ENCODE measurements at regions not wholly inside any gene's neighbourhood (a gene's known extent, or its start where the extent isn't known, plus 50 kb on each side); places are given as distances from the start of the nearest gene placed in this dataset.
A peak's percentile ranks its signal among the peaks of the same experiment; 100 is the strongest.

DNA sequence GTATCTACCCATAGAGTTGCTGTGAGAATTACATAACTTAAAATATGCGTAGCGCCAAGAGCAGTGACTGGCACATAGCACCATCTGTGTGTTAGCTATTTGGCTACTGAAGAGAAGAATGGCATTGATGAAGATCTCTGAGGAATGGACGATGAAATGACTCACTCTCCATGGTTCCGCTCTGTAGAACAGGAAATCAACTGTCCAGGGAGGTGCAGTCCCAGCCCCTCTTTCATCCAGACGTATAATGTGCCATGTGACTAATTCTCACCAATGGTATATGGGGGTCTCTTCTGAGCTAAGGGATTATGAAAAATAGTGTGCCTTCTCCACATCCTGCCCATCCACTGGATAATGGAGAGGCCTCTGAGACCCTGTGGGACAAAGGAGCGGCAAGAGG, 254.8 kb downstream of the CYP26B1 start:
- BruUV-seq (replicated peaks) = no TSS peak
- CTCF ChIA-PET (ENCODE audit: low intra/inter-chr PET ratio) = no interaction called here
- TF ChIP-seq STAT5B (CRISPR knock-in tag; IDR thresholded peaks at IDR 0.05) = no peak
- 0 out of 2 replicates have a peak, but pooled peaks have one; percentile 8 for TF ChIP-seq JUND (IDR thresholded peaks at IDR 0.05; ENCODE audit: borderline replicate concordance, low read depth, low read length)
- TF ChIP-seq JUND (tag; IDR thresholded peaks at IDR 0.05; ENCODE audit: borderline replicate concordance, low read depth, low read length) = no peak
- WGBS (ENCODE audit: insufficient coverage, low coverage, missing lambda C conversion rate) = 10% methylated on average over 6 of the region's 6 CpGs
- POLR2A ChIA-PET = interaction anchor here (0.6 kb wide), 1 partner anchor 215 kb away, joined by 5 read pairs; no protein-coding TSS in a partner anchor
- no peak overlapping the region for H2AFZ ChIP-seq (ENCODE audit: low read depth, low read length)
- H3K79me2 ChIP-seq (ENCODE audit: control insufficient read depth, insufficient read depth, low read length) = no peaks in the 10 kb centered on the region
- H3K4me2 ChIP-seq (ENCODE audit: insufficient read depth, low read length) = no peak overlapping the region
- DNase-seq (ENCODE audit: extremely low read depth in 1 of 4, low spot score in 3 of 4) (no peak), ATAC-seq (no peak), FAIRE-seq (no peak)
- no peak overlapping the region for H3K27ac ChIP-seq (ENCODE audit: extremely low read depth, low read depth, low read length)
- H3K4me1 ChIP-seq (replicated peaks in 1 of 2; ENCODE audit: control insufficient read depth in 2 of 2, insufficient read depth in 2 of 2, low read length in 2 of 2) = peaks cover 0 to 8% of the 10 kb centered on the region in 2 experiments; a peak in 2 of 5 replicates
- no peaks in the 10 kb centered on the region for H3K36me3 ChIP-seq (ENCODE audit: control insufficient read depth, insufficient read depth, low read length)
- intact Hi-C loops (cut with micrococcal nuclease) (no loop called here), in situ Hi-C loops (cut with MboI) (no loop called here)
- H3K4me3 ChIP-seq = no peak overlapping the region
- no peaks in the 10 kb centered on the region for H3K9me1 ChIP-seq (ENCODE audit: control insufficient read depth, insufficient read depth, low read length)
- H4K20me1 ChIP-seq (replicated peaks; ENCODE audit: control insufficient read depth, insufficient read depth, low read length) = no peaks in the 10 kb centered on the region
- H3K27me3 ChIP-seq (ENCODE audit: control insufficient read depth in 2 of 2, insufficient read depth in 2 of 2, low read length in 2 of 2) = peaks cover 3 to 34% of the 10 kb centered on the region in 2 experiments; a peak in 2 of 5 replicates
- no peak overlapping the region for H3K9ac ChIP-seq (ENCODE audit: insufficient read depth in 1 of 2, low read depth in 2 of 2, low read length in 2 of 2)
- no peaks in the 10 kb centered on the region for H3K9me3 ChIP-seq (replicated peaks; ENCODE audit: control insufficient read depth, insufficient read depth, low read depth, low read length)

GRCh38 chr2:71892423-71892730, 255.3 kb downstream of the CYP26B1 start:
- H3K27me3 ChIP-seq (ENCODE audit: control insufficient read depth in 2 of 2, insufficient read depth in 2 of 2, low read length in 2 of 2) = peaks cover 3 to 32% of the 10 kb centered on the region in 2 experiments; a peak in 2 of 5 replicates
- in situ Hi-C loops (cut with MboI) (no loop called here), intact Hi-C loops (cut with micrococcal nuclease) (no loop called here)
- no peak overlapping the region for H3K9ac ChIP-seq (ENCODE audit: insufficient read depth in 1 of 2, low read depth in 2 of 2, low read length in 2 of 2)
- H3K27ac ChIP-seq (ENCODE audit: extremely low read depth, low read depth, low read length) = no peak overlapping the region
- no peaks in the 10 kb centered on the region for H3K36me3 ChIP-seq (ENCODE audit: control insufficient read depth, insufficient read depth, low read length)
- FAIRE-seq (no peak), DNase-seq (ENCODE audit: extremely low read depth in 1 of 4, low spot score in 3 of 4) (no peak), ATAC-seq (no peak)
- H3K4me2 ChIP-seq (ENCODE audit: insufficient read depth, low read length) = no peak overlapping the region
- TF ChIP-seq MED1 (CRISPR knock-in tag; IDR thresholded peaks at IDR 0.05; ENCODE audit: borderline replicate concordance) = no peak
- TF ChIP-seq MTA1 (IDR thresholded peaks at IDR 0.05; ENCODE audit: borderline replicate concordance) = no peak
- TF ChIP-seq DNMT1 (IDR thresholded peaks at IDR 0.05) = no peak
- TF ChIP-seq ZNF561 (CRISPR knock-in tag; conservative IDR thresholded peaks at IDR 0.05) = no peak
- no peak for TF ChIP-seq ZNF41 (CRISPR knock-in tag; conservative IDR thresholded peaks at IDR 0.05)
- no peak for TF ChIP-seq CGGBP1 (CRISPR knock-in tag; IDR thresholded peaks at IDR 0.05)
- no peak for TF ChIP-seq ARID1B (IDR thresholded peaks at IDR 0.05)
- no peak for TF ChIP-seq E2F3 (CRISPR knock-in tag; IDR thresholded peaks at IDR 0.05)
- no peak for TF ChIP-seq STAT5B (CRISPR knock-in tag; IDR thresholded peaks at IDR 0.05)
- WGBS (ENCODE audit: insufficient coverage, low coverage, missing lambda C conversion rate) = 15% methylated on average over 2 of the region's 2 CpGs
- ChIA-PET POLR2A (interaction anchor here (0.6 to 0.7 kb wide), 2 partner anchors 41 to 216 kb away, joined by 3 to 5 read pairs; no protein-coding TSS in a partner anchor), CTCF (ENCODE audit: low intra/inter-chr PET ratio) (no interaction called here)
- no peaks in the 10 kb centered on the region for H4K20me1 ChIP-seq (replicated peaks; ENCODE audit: control insufficient read depth, insufficient read depth, low read length)
- H3K9me1 ChIP-seq (ENCODE audit: control insufficient read depth, insufficient read depth, low read length) = no peaks in the 10 kb centered on the region
- peaks cover 0 to 8% of the 10 kb centered on the region in 2 experiments; a peak in 2 of 5 replicates for H3K4me1 ChIP-seq (replicated peaks in 1 of 2; ENCODE audit: control insufficient read depth in 2 of 2, insufficient read depth in 2 of 2, low read length in 2 of 2)
- no peak overlapping the region for H3K4me3 ChIP-seq
- H3K79me2 ChIP-seq (ENCODE audit: control insufficient read depth, insufficient read depth, low read length) = no peaks in the 10 kb centered on the region
- H3K9me3 ChIP-seq (replicated peaks; ENCODE audit: control insufficient read depth, insufficient read depth, low read depth, low read length) = no peaks in the 10 kb centered on the region
- no peak overlapping the region for H2AFZ ChIP-seq (ENCODE audit: low read depth, low read length)
- BruUV-seq (replicated peaks) = no TSS peak

All from K562 (cell line).